Fibroblast of the aortic adventitia (primary cell): ENCODE measurements at regions not wholly inside any gene's neighbourhood (a gene's known extent, or its start where the extent isn't known, plus 50 kb on each side); places are given as distances from the start of the nearest gene placed in this dataset.

Source experiments
- DNase-seq: peaks from one replicate; pipeline ENCODE4 v3.0.0-alpha.2; 2010; ENCODE audit warnings: low read depth
- H3K4me3 ChIP-seq: 2 replicates; pipeline ENCODE4 v1.5.1; 2011; ENCODE audit warnings: low read depth, mild to moderate bottlenecking, control low read depth, low read length, moderate library complexity
- TF ChIP-seq, protein P1 (sequence below): IDR thresholded peaks from 2 replicates; pipeline ENCODE4 v1.5.1; 2011; ENCODE audit warnings: mild to moderate bottlenecking, low read length, control low read depth, inconsistent platforms; ENCODE audit not compliant: insufficient read depth

GRCh38 chr18:54774981-54775665 lies 53.2 kb upstream of the RAB27B start:
- TF ChIP-seq, protein P1, sequence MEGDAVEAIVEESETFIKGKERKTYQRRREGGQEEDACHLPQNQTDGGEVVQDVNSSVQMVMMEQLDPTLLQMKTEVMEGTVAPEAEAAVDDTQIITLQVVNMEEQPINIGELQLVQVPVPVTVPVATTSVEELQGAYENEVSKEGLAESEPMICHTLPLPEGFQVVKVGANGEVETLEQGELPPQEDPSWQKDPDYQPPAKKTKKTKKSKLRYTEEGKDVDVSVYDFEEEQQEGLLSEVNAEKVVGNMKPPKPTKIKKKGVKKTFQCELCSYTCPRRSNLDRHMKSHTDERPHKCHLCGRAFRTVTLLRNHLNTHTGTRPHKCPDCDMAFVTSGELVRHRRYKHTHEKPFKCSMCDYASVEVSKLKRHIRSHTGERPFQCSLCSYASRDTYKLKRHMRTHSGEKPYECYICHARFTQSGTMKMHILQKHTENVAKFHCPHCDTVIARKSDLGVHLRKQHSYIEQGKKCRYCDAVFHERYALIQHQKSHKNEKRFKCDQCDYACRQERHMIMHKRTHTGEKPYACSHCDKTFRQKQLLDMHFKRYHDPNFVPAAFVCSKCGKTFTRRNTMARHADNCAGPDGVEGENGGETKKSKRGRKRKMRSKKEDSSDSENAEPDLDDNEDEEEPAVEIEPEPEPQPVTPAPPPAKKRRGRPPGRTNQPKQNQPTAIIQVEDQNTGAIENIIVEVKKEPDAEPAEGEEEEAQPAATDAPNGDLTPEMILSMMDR = no peak
- H3K4me3 ChIP-seq = no peak overlapping the region
- DNase-seq = peak; percentile 48

GRCh38 chr18:54775686-54776085 lies 52.6 kb upstream of the RAB27B start:
- H3K4me3 ChIP-seq = no peak overlapping the region
- peak; percentile 88 for DNase-seq
- TF ChIP-seq, protein P1 = peak; percentile 64

DNA sequence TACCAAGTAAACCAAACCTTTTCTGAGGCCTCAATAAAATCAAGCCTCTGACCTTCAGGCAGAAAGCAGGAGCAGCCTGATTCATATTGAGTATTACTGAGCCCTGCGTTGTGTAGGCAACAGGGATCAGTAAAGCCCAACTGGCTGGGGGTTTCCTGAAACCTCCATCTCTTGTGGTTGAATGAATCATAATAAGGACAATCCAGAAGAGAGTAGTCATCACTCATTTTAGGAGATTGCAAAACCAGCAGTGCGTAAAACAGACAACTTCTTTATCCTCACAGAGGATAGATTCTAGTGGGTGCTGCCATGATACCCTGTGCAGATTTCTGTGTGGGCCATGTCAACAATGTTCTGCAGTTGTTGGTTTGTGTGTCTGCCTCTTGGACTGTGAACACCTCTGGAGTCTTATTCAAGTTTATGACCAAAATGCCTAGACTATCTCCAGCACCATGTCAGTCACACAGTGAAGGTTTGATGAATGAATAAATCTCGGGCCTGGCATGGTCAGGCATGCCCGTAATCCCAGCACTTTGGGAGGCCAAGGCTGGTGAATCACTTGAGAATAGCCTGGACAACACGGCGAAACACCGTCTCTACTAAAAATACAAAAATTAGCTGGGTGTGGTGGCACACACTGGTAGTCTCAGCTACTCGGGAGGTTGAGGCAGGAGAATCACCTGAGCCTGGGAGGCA lies 51.8 kb upstream of the RAB27B start:
- peak; percentile 98 for DNase-seq
- no peak overlapping the region for H3K4me3 ChIP-seq
- TF ChIP-seq, protein P1 = no peak

DNA sequence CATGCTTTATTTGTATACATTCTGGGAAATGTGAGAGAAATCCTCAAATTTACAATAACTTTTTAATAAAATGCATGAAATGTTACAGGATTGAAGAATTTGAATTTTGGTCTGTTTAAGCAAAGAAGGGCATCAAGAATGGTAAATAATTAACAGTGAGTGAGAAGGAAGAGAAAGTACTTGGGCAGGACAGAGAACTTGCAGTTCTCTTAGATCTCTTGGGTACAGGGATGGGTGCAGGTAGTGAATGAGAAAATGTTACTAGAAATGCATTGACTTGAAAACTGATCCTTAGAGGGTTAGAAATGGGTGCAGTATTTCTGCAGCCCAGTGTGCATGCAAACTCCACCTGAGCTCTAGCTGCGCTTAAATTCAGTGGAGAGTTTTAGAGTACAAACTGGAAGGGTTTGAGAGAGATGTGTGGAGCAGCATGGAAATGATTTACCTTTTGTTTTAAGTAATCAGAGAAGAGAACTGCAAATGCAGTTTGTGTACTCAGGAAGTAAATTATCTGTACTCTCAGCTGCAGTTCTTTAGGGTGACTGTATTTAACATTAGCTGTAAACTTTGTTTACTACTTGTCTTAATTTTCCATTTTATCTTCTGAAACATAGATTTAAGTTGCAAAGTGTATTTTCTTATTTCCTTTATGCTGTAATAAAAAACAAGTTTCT lies 51.0 kb upstream of the RAB27B start:
- TF ChIP-seq, protein P1 = no peak
- no peak for DNase-seq

GRCh38 chr18:54777989-54778388 lies 50.3 kb upstream of the RAB27B start:
- no peak for DNase-seq
- H3K4me3 ChIP-seq = no peak overlapping the region
- TF ChIP-seq, protein P1 = no peak

More for the DNA sequence above, 51.0 kb upstream of the RAB27B start:
- no peak overlapping the region for H3K4me3 ChIP-seq
